ENCODE measurements at regions not wholly inside any gene's neighbourhood (a gene's known extent, or its start where the extent isn't known, plus 50 kb on each side); places are given as distances from the start of the nearest gene placed in this dataset.

GRCh38 chr20:40538131-40538530, 150.9 kb downstream of the MAFB start:
- ChIA-PET CTCF (ENCODE audit: partially characterized antibody) (interaction anchor here (1.0 kb wide), 1 partner anchor 29 kb away, joined by 3 read pairs; no protein-coding TSS in a partner anchor), POLR2A (ENCODE audit: partially characterized antibody) (no interaction called here)
- Histone ChIP-seq H3K23me2 (ENCODE audit: low read depth, low read length) (no peaks in the 10 kb centered on the region), H3K9ac (replicated peaks in 1 of 4; ENCODE audit: extremely low read depth in 1 of 4, low read depth in 3 of 4, low read length in 3 of 4) (no peak overlapping the region), H3K18ac (ENCODE audit: extremely low read depth, low read length) (no peak overlapping the region), H4K5ac (ENCODE audit: insufficient read length, low read depth, low read length) (no peak overlapping the region), H3K4me3 (ENCODE audit: extremely low read depth in 1 of 4, insufficient read depth in 2 of 4, low read depth in 3 of 4, low read length in 4 of 4) (no peak overlapping the region), H4K91ac (replicated peaks; ENCODE audit: insufficient read length, low read length) (no peak overlapping the region), H3K27ac (ENCODE audit: low read depth, low read length) (no peak overlapping the region), H3K4ac (replicated peaks; ENCODE audit: insufficient read length, low read depth, low read length) (no peak overlapping the region), H3K27me3 (replicated peaks in 1 of 4; ENCODE audit: control insufficient read depth in 3 of 4, extremely low read depth in 1 of 4, insufficient read depth in 3 of 4, low read length in 3 of 4) (no peaks in the 10 kb centered on the region; a peak in 1 of 7 replicates), H2BK120ac (replicated peaks; ENCODE audit: low read depth, low read length) (no peak overlapping the region), H3K23ac (ENCODE audit: insufficient read length) (no peak overlapping the region), H3K14ac (ENCODE audit: insufficient read length) (no peak overlapping the region), H3K4me1 (replicated peaks in 1 of 4; ENCODE audit: control insufficient read depth in 3 of 4, insufficient read depth in 4 of 4, low read length in 3 of 4) (no peaks in the 10 kb centered on the region), H2BK20ac (ENCODE audit: low read length) (no peak overlapping the region), H2BK12ac (ENCODE audit: low read depth, low read length) (no peak overlapping the region), H4K8ac (ENCODE audit: extremely low read depth, insufficient read depth, low read length) (no peak overlapping the region), H3K4me2 (ENCODE audit: insufficient read depth in 1 of 2, low read depth in 2 of 2, low read length in 2 of 2) (no peak overlapping the region), H2BK5ac (ENCODE audit: low read depth, low read length) (no peak overlapping the region), H2AK5ac (ENCODE audit: low read depth, low read length) (no peak overlapping the region), H3K56ac (replicated peaks; ENCODE audit: insufficient read length, low read depth, low read length) (no peak overlapping the region), H3K79me2 (ENCODE audit: control insufficient read depth in 1 of 2, insufficient read depth in 2 of 2, low read length in 2 of 2) (no peaks in the 10 kb centered on the region), H4K20me1 (replicated peaks in 1 of 2; ENCODE audit: control insufficient read depth in 1 of 2, insufficient read depth in 2 of 2, low read length in 2 of 2) (no peaks in the 10 kb centered on the region), H3K79me1 (ENCODE audit: low read depth, low read length) (no peaks in the 10 kb centered on the region), H3K36me3 (ENCODE audit: control insufficient read depth in 2 of 4, insufficient read depth in 4 of 4, low read length in 3 of 4) (no peaks in the 10 kb centered on the region), H2AFZ (ENCODE audit: low read length) (no peak overlapping the region), H3K9me3 (ENCODE audit: insufficient read depth in 2 of 2, low read depth in 1 of 2, low read length in 1 of 2) (no peaks in the 10 kb centered on the region), H2BK15ac (ENCODE audit: low read length) (no peak overlapping the region)
- WGBS, 2 experiments (ENCODE audit: extremely low coverage in 1 of 2, insufficient coverage in 1 of 2, insufficient read length in 1 of 2, insufficient replicate concordance in 2 of 2, low coverage in 1 of 2, low lambda C conversion rate in 2 of 2, missing lambda C conversion rate in 1 of 2) = 93% methylated on average over 3 of the region's 3 CpGs; no CpG with 5 or more reads in 1 of the 2 experiments
- no peak for FAIRE-seq
- TF ChIP-seq YY1 (IDR thresholded peaks at IDR 0.05; ENCODE audit: low read depth, low read length) (no peak), E2F6 (IDR thresholded peaks at IDR 0.05) (no peak), CBX8 (IDR thresholded peaks at IDR 0.05; ENCODE audit: borderline replicate concordance, low read depth, low read length) (no peak), RFX5 (IDR thresholded peaks at IDR 0.05; ENCODE audit: borderline replicate concordance, low read depth, low read length) (no peak), CREB1 (IDR thresholded peaks at IDR 0.05) (no peak), HDAC6 (IDR thresholded peaks at IDR 0.05; ENCODE audit: low read depth, low read length) (no peak), HDAC2 (IDR thresholded peaks at IDR 0.05; ENCODE audit: borderline replicate concordance in 1 of 2, low read depth in 2 of 2, low read length in 2 of 2) (no peak), CEBPB (IDR thresholded peaks at IDR 0.05; ENCODE audit: low read depth, low read length) (no peak), FOSL1 (IDR thresholded peaks at IDR 0.05; ENCODE audit: insufficient read depth, low read depth, low read length) (no peak), CBX5 (IDR thresholded peaks at IDR 0.05; ENCODE audit: low read depth, low read length) (no peak), SP4 (IDR thresholded peaks at IDR 0.05; ENCODE audit: low read length) (no peak)
- no peak for DNase-seq (ENCODE audit: low read depth in 1 of 2, low spot score in 2 of 2)
